H1 (cell line): ENCODE measurements at regions not wholly inside any gene's neighbourhood (a gene's known extent, or its start where the extent isn't known, plus 50 kb on each side); places are given as distances from the start of the nearest gene placed in this dataset.

Experiments
- ATF2 ChIP-seq: IDR thresholded peaks from 2 replicates; pipeline ENCODE4 v1.6.1; 2012; ENCODE audit warnings: low read length, inconsistent platforms
- E2F6 ChIP-seq: IDR thresholded peaks from 2 replicates; pipeline ENCODE4 v1.6.1; 2012; ENCODE audit warnings: inconsistent platforms
- EZH2 ChIP-seq: fragments of 200-600 bp; sonication (generic); IDR thresholded peaks from 2 replicates; pipeline ENCODE4 v1.7.1; 2012; ENCODE audit warnings: low read depth, mild to moderate bottlenecking, moderate library complexity, low read length, inconsistent platforms; ENCODE audit not compliant: severe bottlenecking
- HDAC6 ChIP-seq: IDR thresholded peaks from one replicate; pipeline ENCODE4 v1.7.1; 2012; ENCODE audit warnings: low read depth, mild to moderate bottlenecking, inconsistent platforms, low read length, moderate library complexity
- JUND ChIP-seq: IDR thresholded peaks from 2 replicates; pipeline ENCODE4 v1.6.1; 2011; ENCODE audit warnings: mild to moderate bottlenecking, improper control_type of control experiment, low read length
- RAD21 ChIP-seq, 2 experiments: IDR thresholded peaks in 1 of 2; conservative IDR thresholded peaks in 1 of 2; 2 replicates each; pipeline ENCODE4 v1.6.1; 2011; ENCODE audit warnings: low read depth in 2 of 2, low read length in 2 of 2, improper control_type of control experiment in 1 of 2, inconsistent platforms in 1 of 2, mild to moderate bottlenecking in 1 of 2, moderate library complexity in 1 of 2
- SIX5 ChIP-seq: IDR thresholded peaks from 2 replicates; pipeline ENCODE4 v1.6.1; 2011; ENCODE audit warnings: mild to moderate bottlenecking, low read depth, low read length
- SP1 ChIP-seq: IDR thresholded peaks from 2 replicates; pipeline ENCODE4 v1.6.1; 2011; ENCODE audit warnings: low read depth, low read length
- SP4 ChIP-seq: IDR thresholded peaks from 2 replicates; pipeline ENCODE4 v1.6.1; 2012; ENCODE audit warnings: low read length, inconsistent platforms
- SUZ12 ChIP-seq: fragments of 200-600 bp; sonication (generic); IDR thresholded peaks from 2 replicates; pipeline ENCODE4 v1.6.1; 2012; ENCODE audit warnings: mild to moderate bottlenecking, inconsistent platforms, low read length, moderate library complexity, mixed read lengths

GRCh38 chr12:17148706-17149105, 542.7 kb upstream of the LMO3 start (continued):
- TF ChIP-seq E2F6 = no peak
- no peak for TF ChIP-seq HDAC6
- no peak for TF ChIP-seq JUND
- TF ChIP-seq SUZ12 = no peak
- no peak for TF ChIP-seq SP1
- no peak for TF ChIP-seq SIX5
- TF ChIP-seq ATF2 = no peak
- TF ChIP-seq RAD21 (IDR thresholded peaks at IDR 0.05 in 1 of 2, conservative IDR thresholded peaks at IDR 0.05 in 1 of 2; ENCODE audit: low read depth in 2 of 2, low read length in 2 of 2) = no peak
- TF ChIP-seq SP4 = no peak
- no peak for TF ChIP-seq EZH2
